ENCODE measurements at regions not wholly inside any gene's neighbourhood (a gene's known extent, or its start where the extent isn't known, plus 50 kb on each side); places are given as distances from the start of the nearest gene placed in this dataset.
"Not testable (repeated sequence)": the region's sequence is repeated elsewhere in the genome, so short reads cannot be mapped to it uniquely, and the experiment has no call there.

GRCh38 chr3:82587174-82587573, 825.7 kb upstream of the GBE1 start:
- no peak for DNase-seq

DNA sequence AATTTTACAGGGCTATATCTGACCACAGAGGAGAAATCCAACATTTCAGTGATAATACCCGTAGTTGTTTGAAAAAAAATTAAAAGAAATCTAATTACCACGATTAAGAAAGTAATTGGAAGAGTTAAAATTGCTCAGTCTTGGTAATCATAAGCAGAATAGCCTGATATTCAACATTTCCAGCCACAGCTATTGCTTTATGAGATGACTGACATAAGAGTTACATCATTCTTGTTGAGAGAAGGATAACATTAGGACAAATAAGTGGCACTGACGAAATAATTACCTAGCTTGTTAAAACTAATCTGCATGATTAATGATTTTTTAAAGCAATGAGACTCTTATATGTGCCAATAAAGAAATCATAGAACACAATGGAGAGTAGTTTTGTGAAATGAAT, 825.0 kb upstream of the GBE1 start:
- DNase-seq = no peak

- DNase-seq = not testable (repeated sequence)
Measured at GRCh38 chr3:82586002-82586401, 824.6 kb upstream of the GBE1 start.

DNA sequence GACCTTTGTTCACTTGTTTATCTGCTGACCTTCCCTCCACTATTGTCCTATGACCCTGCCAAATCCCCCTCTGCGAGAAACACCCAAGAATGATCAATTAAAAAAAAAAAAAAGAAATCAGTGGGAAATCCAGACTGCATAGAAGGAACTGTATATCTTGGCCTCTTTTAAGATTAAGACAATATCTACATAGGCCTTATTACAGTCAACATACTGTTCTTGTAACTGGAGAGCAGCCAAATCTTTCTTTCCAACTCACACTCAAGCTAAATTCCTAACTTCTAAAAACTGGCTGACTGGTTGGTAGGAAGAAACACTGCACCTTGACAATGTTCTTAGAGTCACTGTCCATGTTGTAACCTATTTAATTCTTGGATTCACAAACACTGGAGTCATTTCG, 824.1 kb upstream of the GBE1 start:
- DNase-seq = not testable (repeated sequence)

- not testable (repeated sequence) for DNase-seq
Measured at GRCh38 chr3:82584861-82585260, 823.4 kb upstream of the GBE1 start.

- not testable (repeated sequence) for DNase-seq
Measured at GRCh38 chr3:82584415-82584814, 823.0 kb upstream of the GBE1 start.

DNA sequence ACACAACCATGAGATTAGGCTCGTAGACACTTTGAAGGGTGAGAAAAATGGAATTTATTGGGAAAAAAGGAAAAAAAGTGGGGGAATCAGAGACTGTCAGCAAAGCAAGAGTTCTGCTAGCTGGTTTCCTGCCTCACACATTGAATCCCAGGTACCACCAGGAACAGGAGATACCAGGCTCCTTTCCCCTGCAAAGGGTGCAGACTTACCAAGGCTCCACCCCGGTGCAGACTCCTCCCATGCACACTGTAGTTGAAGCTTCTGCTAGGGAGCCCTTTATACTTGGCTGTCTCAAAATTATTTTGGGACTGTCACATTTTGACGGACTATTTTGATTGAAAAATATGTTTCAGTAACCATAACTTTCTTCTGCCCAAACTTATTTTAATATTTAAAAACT, 819.9 kb upstream of the GBE1 start:
- no peak for DNase-seq

GRCh38 chr3:82572721-82573120, 811.3 kb upstream of the GBE1 start:
- no peak for DNase-seq

GRCh38 chr3:82568776-82569338, 807.4 kb upstream of the GBE1 start:
- DNase-seq = no peak

DNA sequence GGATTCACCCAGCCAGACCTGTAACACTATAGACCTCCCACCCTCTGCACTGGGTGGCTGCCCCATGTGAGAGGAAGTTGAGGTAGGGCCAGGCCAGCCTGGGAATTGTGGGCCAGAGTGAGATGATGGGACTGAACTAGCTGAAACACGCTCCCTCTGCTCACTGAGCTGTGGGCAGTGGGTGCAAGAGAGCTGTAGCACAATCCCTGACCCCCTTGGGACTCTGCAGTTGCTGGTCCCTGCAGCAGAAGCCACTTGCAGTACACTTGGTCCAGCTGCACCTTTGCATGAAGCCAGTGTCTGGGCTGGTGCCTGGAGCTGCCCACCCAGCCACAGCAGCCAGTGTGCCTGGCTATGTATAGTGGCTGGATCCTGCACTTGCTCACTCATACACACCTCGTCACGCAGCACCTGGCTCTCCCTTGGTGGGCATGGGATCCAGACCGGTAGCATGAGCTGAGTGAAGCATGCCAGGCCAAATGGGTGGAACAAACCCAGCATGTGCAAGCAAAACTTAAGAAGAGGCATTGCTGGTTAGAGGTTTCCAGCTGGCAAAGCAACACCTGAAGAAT, 805.7 kb upstream of the GBE1 start:
- no peak for DNase-seq

DNA sequence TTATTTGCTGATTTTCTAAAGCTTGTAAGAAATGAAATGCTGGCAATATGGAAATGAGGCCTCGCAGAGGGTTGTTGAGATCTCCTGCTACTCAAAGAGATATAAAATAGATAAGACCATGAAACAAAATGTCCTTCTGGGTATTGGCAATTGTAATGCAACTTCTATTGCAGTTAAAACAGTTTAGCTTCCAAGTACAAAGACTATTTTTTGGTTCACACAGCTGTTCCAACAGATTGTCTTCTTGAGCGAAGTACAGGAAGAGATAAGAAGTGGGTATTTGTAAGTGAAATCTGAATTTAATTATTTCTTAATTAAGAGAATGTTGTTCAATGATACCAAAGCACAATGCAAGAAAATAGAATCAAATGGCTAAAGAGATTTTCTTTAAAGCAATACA, 801.5 kb upstream of the GBE1 start:
- DNase-seq = no peak

DNA sequence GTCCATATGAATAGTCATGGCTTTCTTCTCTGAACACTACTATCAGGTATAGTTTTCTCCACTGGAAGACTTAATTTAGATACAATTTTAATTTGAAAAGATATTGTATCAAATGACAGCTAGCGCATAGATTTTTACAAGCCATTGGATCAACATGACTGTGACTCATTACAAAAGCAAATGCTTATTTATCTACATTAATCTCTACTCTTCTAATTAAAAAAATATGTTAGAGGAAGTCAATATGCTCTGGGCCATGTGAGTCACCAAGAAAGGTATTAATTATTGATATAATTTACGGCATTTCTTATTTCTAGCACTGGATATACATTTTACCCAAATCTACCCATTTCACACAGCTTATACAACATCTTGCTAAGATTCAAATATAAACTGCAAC, 800.3 kb upstream of the GBE1 start:
- DNase-seq = no peak

GRCh38 chr3:82558081-82558480, 796.6 kb upstream of the GBE1 start:
- no peak for DNase-seq

DNA sequence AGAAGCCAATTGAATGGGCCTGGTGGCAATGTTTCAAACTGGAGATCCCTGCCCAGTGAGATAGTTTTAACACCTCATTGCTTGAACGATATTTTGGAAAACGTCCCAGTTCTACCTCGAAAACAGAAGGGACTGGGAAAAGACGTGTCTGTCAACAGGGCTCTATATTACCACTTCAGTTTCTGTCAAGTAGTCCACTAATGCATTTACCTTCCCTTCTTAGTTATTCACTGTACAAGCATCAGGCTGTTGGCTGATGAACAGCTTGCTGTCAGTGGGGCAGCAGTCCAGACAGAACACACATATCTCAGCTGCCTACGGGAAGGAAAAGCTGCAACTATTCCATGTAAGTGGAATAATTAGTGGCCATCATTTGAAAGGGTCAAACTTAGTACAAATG, 794.7 kb upstream of the GBE1 start:
- no peak for DNase-seq

DNA sequence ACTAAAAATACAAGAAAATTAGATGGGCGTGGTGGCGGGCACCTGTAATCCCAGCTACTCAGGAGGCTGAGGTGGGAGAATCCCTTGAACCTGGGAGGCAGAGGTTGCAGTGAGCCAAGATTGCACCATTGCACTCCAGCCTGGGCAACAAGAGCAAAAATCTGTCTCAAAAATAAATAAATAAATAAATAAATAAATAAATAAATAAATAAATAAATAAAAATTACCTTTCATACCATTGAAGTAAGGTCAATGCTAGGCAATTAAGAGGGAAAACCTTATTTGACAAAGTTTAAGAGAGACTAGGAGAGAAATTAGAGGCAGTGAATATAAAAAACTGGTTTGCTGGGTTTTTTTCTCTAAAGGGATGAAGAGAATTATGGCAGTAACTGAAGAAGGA, 781.1 kb upstream of the GBE1 start:
- DNase-seq = not testable (repeated sequence)

DNA sequence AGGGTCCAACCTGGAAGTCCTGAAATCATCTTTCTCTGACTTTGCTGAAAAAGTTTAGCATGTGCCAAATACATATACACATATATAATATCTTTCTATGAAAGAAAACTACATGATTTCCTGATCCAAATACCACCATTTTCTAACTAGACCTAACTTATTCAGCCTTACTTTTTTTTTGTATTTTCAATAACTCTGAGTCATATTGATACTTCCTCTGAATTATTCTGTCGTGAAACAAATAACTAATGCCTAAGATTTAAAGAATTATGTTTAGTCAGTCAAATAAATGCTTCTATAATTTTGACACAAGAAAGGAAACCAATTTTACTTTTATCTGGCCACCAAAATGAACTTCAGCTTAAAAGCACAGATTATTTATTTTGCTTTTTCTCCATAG, 760.2 kb upstream of the GBE1 start:
- DNase-seq = no peak

- no peak for DNase-seq
Measured at GRCh38 chr3:82520846-82521245, 759.4 kb upstream of the GBE1 start.

- no peak for DNase-seq
Measured at GRCh38 chr3:82509951-82510603, 748.6 kb upstream of the GBE1 start.

DNA sequence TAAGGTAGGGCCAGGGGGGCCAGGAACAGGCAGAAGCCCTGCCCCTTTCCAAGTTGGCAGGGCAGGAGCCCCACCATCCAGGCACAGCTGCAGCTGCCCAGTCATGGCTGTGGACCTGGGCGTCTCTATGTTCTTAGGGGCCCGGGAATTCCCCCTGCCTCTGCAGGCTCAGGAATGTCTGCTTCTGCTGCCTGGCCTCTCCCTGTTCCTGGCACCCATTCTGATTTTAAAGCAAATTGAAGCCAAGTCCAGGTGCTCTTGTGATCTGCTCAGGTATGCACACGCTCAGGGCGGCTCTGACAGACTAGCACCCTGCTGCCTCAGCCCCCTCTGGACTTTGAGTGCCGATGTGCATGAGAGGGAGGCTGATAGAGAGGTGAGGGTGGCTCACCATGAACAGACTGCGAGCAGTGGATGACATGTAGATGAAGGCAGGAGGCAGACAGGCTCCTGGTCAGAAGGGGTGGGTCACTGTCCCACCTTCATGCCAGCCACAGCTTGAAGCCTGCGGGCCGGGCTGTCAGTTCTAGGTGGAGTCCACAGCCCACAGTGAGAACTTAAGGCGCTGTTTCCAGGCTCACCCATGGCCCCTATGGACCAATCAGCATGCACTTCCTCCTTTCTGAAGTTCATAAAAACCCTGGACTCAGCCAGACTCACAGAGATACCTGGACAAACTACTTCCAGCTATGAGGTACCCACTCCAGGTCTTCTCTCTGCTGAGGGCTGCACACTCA, 747.8 kb upstream of the GBE1 start:
- no peak for DNase-seq

- DNase-seq = no peak
Measured at GRCh38 chr3:82506204-82506603, 744.8 kb upstream of the GBE1 start.

DNA sequence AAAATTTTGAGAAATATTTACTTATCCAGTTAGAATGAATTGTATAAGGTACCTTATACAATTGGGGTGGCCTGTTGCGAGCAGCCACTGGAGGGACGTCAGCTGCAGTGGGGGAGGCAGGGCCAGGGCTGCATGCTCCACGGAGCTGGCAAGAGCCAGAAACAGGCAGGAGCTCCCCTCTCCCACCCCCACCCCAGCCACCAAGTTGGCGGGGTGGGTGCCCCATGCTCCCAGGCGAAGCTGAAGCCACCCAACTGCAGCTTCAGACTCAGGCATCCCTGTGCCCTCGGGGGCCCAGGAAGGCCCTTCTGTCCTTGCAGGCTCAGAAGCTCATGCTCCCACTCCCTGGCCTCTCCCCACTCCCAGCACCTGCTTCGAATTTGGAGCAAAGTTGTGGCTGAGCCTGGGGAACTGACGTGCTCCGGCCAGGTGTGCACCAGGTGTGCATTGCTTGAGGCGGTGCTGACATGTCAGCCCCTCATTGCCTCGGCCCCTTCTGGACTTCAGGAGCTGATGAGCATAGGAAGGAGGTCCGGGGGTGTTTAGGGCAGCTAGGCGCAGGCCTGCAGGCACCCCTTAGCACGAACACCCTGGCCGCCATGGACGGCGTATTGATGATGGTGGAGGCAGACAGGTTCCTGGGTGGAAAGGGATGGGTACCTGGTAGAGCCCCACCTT, 743.8 kb upstream of the GBE1 start:
- no peak for DNase-seq

- no peak for DNase-seq
Measured at GRCh38 chr3:82498186-82498585, 736.7 kb upstream of the GBE1 start.

DNA sequence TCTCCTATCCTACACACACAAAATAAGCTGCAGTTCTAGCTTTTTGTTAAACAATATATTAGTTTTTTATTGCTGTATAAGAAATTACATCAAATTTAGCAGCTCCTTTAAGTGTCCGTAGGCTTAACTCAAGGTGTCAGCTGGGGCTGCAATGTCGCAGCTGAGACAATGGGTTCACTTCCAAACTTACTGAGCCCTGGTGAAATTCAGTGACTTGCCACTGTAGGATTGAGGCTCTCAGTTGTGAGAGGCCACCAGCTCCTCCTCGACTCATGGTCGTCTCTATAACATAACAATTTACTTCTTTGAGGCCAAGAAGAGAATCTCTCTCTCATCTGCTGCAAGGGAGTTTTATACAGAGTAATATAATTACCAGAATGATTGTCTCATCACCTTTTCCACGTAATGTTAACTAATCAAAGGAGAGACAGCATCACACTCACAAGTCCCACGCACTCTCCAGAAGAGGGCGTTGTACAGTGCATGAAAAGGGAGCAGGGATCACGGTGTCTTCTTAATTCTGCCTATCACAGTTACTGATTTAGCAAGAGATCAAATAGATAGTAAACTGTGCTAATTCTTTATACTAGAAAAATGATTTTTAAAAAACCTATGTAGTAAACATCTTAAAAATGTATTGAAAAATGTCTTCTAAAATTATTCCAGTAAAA, 735.6 kb upstream of the GBE1 start:
- DNase-seq = no peak

Measured in NCI-H1417 treated with DMSO at 0.1 percent for 48 hours (cell line).